Hippocampal formation (tissue), 2 donors: ENCODE measurements at regions not wholly inside any gene's neighbourhood (a gene's known extent, or its start where the extent isn't known, plus 50 kb on each side); places are given as distances from the start of the nearest gene placed in this dataset.

Source experiments
- DNase-seq, 2 donors: peaks; one replicate each; lab custom pipeline; 2025; lab: John Stamatoyannopoulos, UW

- DNase-seq = no peak
These were observed 176.6 kb upstream of the GALNTL6 start for GRCh38 chr4:171636606-171637005.

- no peak for DNase-seq
These were observed 183.5 kb upstream of the GALNTL6 start for GRCh38 chr4:171629737-171630136.

GRCh38 chr4:171629182-171629581 is 184.0 kb upstream of the GALNTL6 start:
- DNase-seq = no peak

GRCh38 chr4:171626554-171626953 is 186.7 kb upstream of the GALNTL6 start:
- no peak for DNase-seq

GRCh38 chr4:171622729-171623128 is 190.5 kb upstream of the GALNTL6 start:
- DNase-seq = no peak

- no peak for DNase-seq
These were observed 191.6 kb upstream of the GALNTL6 start for GRCh38 chr4:171621646-171622045.

GRCh38 chr4:171612907-171613306 is 200.3 kb upstream of the GALNTL6 start:
- no peak for DNase-seq

GRCh38 chr4:171602638-171603355 is 210.4 kb upstream of the GALNTL6 start:
- DNase-seq = no peak

GRCh38 chr4:171601091-171601490 is 212.1 kb upstream of the GALNTL6 start:
- DNase-seq = no peak

- DNase-seq = no peak
These were observed 213.6 kb upstream of the GALNTL6 start for GRCh38 chr4:171599628-171600027.

GRCh38 chr4:171594293-171594692 is 218.9 kb upstream of the GALNTL6 start:
- no peak for DNase-seq

GRCh38 chr4:171590716-171591115 is 222.5 kb upstream of the GALNTL6 start:
- no peak for DNase-seq

- DNase-seq = no peak
These were observed 224.4 kb upstream of the GALNTL6 start for GRCh38 chr4:171588764-171589163.

- DNase-seq = no peak
These were observed 225.1 kb upstream of the GALNTL6 start for GRCh38 chr4:171588051-171588545.

- no peak for DNase-seq
These were observed 229.4 kb upstream of the GALNTL6 start for GRCh38 chr4:171583790-171584189.

- DNase-seq = no peak
These were observed 230.1 kb upstream of the GALNTL6 start for GRCh38 chr4:171582961-171583581.

- no peak for DNase-seq
These were observed 240.0 kb upstream of the GALNTL6 start for GRCh38 chr4:171573181-171573580.

GRCh38 chr4:171565130-171565788 is 247.9 kb upstream of the GALNTL6 start:
- DNase-seq = no peak

- DNase-seq = no peak
These were observed 251.8 kb upstream of the GALNTL6 start for GRCh38 chr4:171561419-171561818.

- DNase-seq = no peak
These were observed 259.2 kb upstream of the GALNTL6 start for GRCh38 chr4:171553961-171554360.

GRCh38 chr4:171542640-171543039 is 270.6 kb upstream of the GALNTL6 start:
- DNase-seq = no peak

GRCh38 chr4:171538601-171539100 is 274.6 kb upstream of the GALNTL6 start:
- DNase-seq = no peak

- DNase-seq = no peak
These were observed 278.8 kb upstream of the GALNTL6 start for GRCh38 chr4:171534391-171534790.
